ENCODE measurements at regions not wholly inside any gene's neighbourhood (a gene's known extent, or its start where the extent isn't known, plus 50 kb on each side); places are given as distances from the start of the nearest gene placed in this dataset.

DNA sequence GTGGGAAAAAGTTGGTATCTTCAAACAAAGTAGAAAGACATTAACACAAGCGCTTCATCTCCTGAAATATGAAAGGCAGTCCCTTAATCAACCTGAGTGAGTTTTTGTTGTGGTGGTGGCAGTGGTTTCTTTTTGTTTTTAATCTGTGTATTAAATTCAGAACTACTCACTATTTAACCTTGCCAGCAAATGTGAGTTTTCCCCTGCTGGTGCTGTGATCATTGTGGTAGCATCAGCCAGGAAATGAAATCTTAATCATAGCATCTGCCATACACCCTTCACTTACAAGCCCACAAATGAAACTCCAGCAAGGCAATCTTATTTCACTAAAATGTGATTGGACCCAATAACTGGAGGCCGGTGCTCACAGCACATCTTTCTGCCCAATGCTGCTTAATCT is 229.7 kb downstream of the SHOX2 start:
- TF ChIP-seq, protein P1, sequence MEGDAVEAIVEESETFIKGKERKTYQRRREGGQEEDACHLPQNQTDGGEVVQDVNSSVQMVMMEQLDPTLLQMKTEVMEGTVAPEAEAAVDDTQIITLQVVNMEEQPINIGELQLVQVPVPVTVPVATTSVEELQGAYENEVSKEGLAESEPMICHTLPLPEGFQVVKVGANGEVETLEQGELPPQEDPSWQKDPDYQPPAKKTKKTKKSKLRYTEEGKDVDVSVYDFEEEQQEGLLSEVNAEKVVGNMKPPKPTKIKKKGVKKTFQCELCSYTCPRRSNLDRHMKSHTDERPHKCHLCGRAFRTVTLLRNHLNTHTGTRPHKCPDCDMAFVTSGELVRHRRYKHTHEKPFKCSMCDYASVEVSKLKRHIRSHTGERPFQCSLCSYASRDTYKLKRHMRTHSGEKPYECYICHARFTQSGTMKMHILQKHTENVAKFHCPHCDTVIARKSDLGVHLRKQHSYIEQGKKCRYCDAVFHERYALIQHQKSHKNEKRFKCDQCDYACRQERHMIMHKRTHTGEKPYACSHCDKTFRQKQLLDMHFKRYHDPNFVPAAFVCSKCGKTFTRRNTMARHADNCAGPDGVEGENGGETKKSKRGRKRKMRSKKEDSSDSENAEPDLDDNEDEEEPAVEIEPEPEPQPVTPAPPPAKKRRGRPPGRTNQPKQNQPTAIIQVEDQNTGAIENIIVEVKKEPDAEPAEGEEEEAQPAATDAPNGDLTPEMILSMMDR (conservative IDR thresholded peaks at IDR 0.05 in 1 of 2, IDR thresholded peaks at IDR 0.05 in 1 of 2; ENCODE audit: extremely low read depth in 1 of 2, insufficient read depth in 1 of 2, low read depth in 1 of 2, low read length in 2 of 2): no peak
- no peak for TF ChIP-seq EZH2 (IDR thresholded peaks at IDR 0.05; ENCODE audit: borderline replicate concordance, low read length)

Data from mammary epithelial cell (primary cell).